ENCODE measurements at regions not wholly inside any gene's neighbourhood (a gene's known extent, or its start where the extent isn't known, plus 50 kb on each side); places are given as distances from the start of the nearest gene placed in this dataset.

GRCh38 chr6:14645221-14645620 lies 527.6 kb downstream of the CD83 start (continued):
- TF ChIP-seq YY1 (IDR thresholded peaks at IDR 0.05; ENCODE audit: low read depth, low read length) (no peak), PRDM15 (CRISPR knock-in tag; IDR thresholded peaks at IDR 0.05) (no peak), TCF3 (IDR thresholded peaks at IDR 0.05; ENCODE audit: borderline replicate concordance, insufficient read depth, low read depth, low read length) (no peak), RCOR1 (conservative IDR thresholded peaks at IDR 0.05; ENCODE audit: low read depth, low read length) (no peak)

- FAIRE-seq = no peak
- H3K27ac ChIP-seq (ENCODE audit: control insufficient read depth, insufficient read depth) = no peak overlapping the region
- BruUV-seq (replicated peaks) = no TSS peak
- no peak for ATAC-seq
- SMC1A ChIA-PET (ENCODE audit: uncharacterized antibody, unreplicated experiment) = interaction anchor here (1.4 kb wide), 1 partner anchor 16 kb away, joined by 3 read pairs; no protein-coding TSS in a partner anchor
- in situ Hi-C loops (cut with MboI) = no loop called here
- POLR2A ChIA-PET = no interaction called here
- H4K20me1 ChIP-seq (ENCODE audit: control insufficient read depth, insufficient read depth) = no peaks in the 10 kb centered on the region
- H3K79me2 ChIP-seq (ENCODE audit: control insufficient read depth, insufficient read depth, low read length) = no peaks in the 10 kb centered on the region
- 58% methylated on average over 3 of the region's 3 CpGs for WGBS (ENCODE audit: insufficient coverage, insufficient replicate concordance, low lambda C conversion rate, missing lambda C conversion rate)
- H3K4me1 ChIP-seq (ENCODE audit: control insufficient read depth, insufficient read depth, low read length) = no peaks in the 10 kb centered on the region
- CTCF ChIA-PET = interaction anchor here (0.6 to 1.4 kb wide), 3 partner anchors 9 to 183 kb away, joined by 3 to 4 read pairs (median 3); no protein-coding TSS in a partner anchor
- no peaks in the 10 kb centered on the region for H3K36me3 ChIP-seq (ENCODE audit: control insufficient read depth in 2 of 2, insufficient read depth in 2 of 2, low read length in 1 of 2)
- peaks cover 0 to 3% of the 10 kb centered on the region in 2 experiments; a peak in 1 of 4 replicates for H3K27me3 ChIP-seq (replicated peaks in 1 of 2; ENCODE audit: control insufficient read depth in 2 of 2, insufficient read depth in 2 of 2, low read length in 1 of 2)
- RAD21 ChIA-PET (ENCODE audit: unreplicated experiment) = no interaction called here
- H3K4me3 ChIP-seq = no peak overlapping the region
- no peak overlapping the region for H2AFZ ChIP-seq (ENCODE audit: control insufficient read depth, low read depth, low read length)
- no peak overlapping the region for H3K4me2 ChIP-seq (ENCODE audit: control insufficient read depth, insufficient read depth)
- intact Hi-C loops (cut with micrococcal nuclease; ENCODE audit: unreplicated experiment) = no loop called here
- no peak for DNase-seq (ENCODE audit: low read depth, low spot score)
- no peak overlapping the region for H3K9ac ChIP-seq (ENCODE audit: control insufficient read depth, insufficient read depth, low read length)
- no peaks in the 10 kb centered on the region for H3K9me3 ChIP-seq (replicated peaks; ENCODE audit: control insufficient read depth, insufficient read depth, low read length)
- peak in 1 of 2 experiments; percentile 11; a peak in 2 of 4 replicates for TF ChIP-seq IKZF2 (IDR thresholded peaks at IDR 0.05)
- TF ChIP-seq MEF2B (IDR thresholded peaks at IDR 0.05; ENCODE audit: partially characterized antibody, poor library complexity, severe bottlenecking) = no peak
- TF ChIP-seq SMAD1 (IDR thresholded peaks at IDR 0.05; ENCODE audit: low read depth, partially characterized antibody) = no peak
- TF ChIP-seq ZNF687 (IDR thresholded peaks at IDR 0.05) = no peak
- no peak for TF ChIP-seq FOXM1 (IDR thresholded peaks at IDR 0.05; ENCODE audit: low read depth, low read length)
- no peak for TF ChIP-seq ZSCAN29 (IDR thresholded peaks at IDR 0.05)
- no peak for TF ChIP-seq POLR2AphosphoS2 (IDR thresholded peaks at IDR 0.05; ENCODE audit: low read depth, low read length)
- no peak for TF ChIP-seq RELA (IDR thresholded peaks at IDR 0.05; ENCODE audit: borderline replicate concordance, partially characterized antibody)
Measured at GRCh38 chr6:14645841-14646240, 528.3 kb downstream of the CD83 start.

All from GM12878 (cell line).